HCT116 (cell line): ENCODE measurements at regions not wholly inside any gene's neighbourhood (a gene's known extent, or its start where the extent isn't known, plus 50 kb on each side); places are given as distances from the start of the nearest gene placed in this dataset.

Experiments used
- ATAC-seq: fragments of 200-7000 bp; cut with Tn5 transposase; 2 replicates; pipeline ENCODE4 v1.9.1; 2020; ENCODE audit warnings: mild to moderate bottlenecking, moderate library complexity
- BruUV-seq: library from RNA; stranded (reverse); fragments of 400-500 nt; replicated peaks from 2 replicates; lab custom pipeline; 2021; lab: Mats Ljungman, UMichigan
- CTCF ChIA-PET: fragments of 300-600 bp; sonication (Branson Sonifier 250); formaldehyde crosslinking; loops from one replicate; lab custom pipeline; 2021; ENCODE audit warnings: antibody characterized with exemption; lab: Charles Lee
- POLR2A ChIA-PET: fragments of 300-600, 350-600 bp; sonication (Branson Sonifier 250); formaldehyde crosslinking; loops from one replicate; lab custom pipeline; 2021; ENCODE audit warnings: antibody characterized with exemption; lab: Charles Lee
- RAD21 ChIA-PET, 2 experiments: fragments of 300-600 bp; sonication (Branson Sonifier 250); formaldehyde crosslinking; loops; one replicate each; lab custom pipeline; 2023; ENCODE audit warnings: low total read pairs in 2 of 2; ENCODE audit not compliant: uncharacterized antibody in 2 of 2, unreplicated experiment in 2 of 2, low non-redundant PET in 1 of 2; lab: Charles Lee
- DNase-seq: peaks from one replicate; pipeline ENCODE4 v3.0.0-alpha.2; 2010; ENCODE audit warnings: low read depth, low spot score
- H2AFZ ChIP-seq: fragments of 200-600 bp; shearing (Covaris generic), sonication (generic); 2 replicates; pipeline ENCODE4 v1.6.1; 2017; ENCODE audit warnings: low read depth, mixed run types, mixed read lengths, antibody characterized with exemption, low read length; ENCODE audit not compliant: poor library complexity, severe bottlenecking
- H3K27ac ChIP-seq: 2 replicates; pipeline ENCODE4 v1.5.1; 2012; ENCODE audit warnings: low read depth, low read length
- H3K27me3 ChIP-seq: fragments of 200-600 bp; sonication (generic); 2 replicates; pipeline ENCODE4 v1.6.1; 2016; ENCODE audit warnings: mixed run types, low read length, mixed read lengths; ENCODE audit not compliant: insufficient read depth
- H3K36me3 ChIP-seq, 2 experiments: fragments of 200-500 bp in 1 of 2; fragments of 200-600 bp in 1 of 2; sonication (Bioruptor generic) in 1 of 2; sonication (generic) in 1 of 2; 2 replicates each; pipeline versions ENCODE4 v1.5.1 to v1.6.1; 2014 to 2016; ENCODE audit warnings: low read length in 2 of 2, inconsistent platforms in 1 of 2, mixed read lengths in 1 of 2, mixed run types in 1 of 2; ENCODE audit not compliant: insufficient read depth in 2 of 2, control insufficient read depth in 1 of 2
- H3K4me1 ChIP-seq, 2 experiments: fragments of 200-600 bp in 1 of 2; sonication (generic) in 1 of 2; 2 replicates each; pipeline versions ENCODE4 v1.5.1 to v1.6.1; 2012 to 2017; ENCODE audit warnings: low read length in 2 of 2, inconsistent platforms in 1 of 2, mild to moderate bottlenecking in 1 of 2, mixed read lengths in 1 of 2, mixed run types in 1 of 2, moderate library complexity in 1 of 2; ENCODE audit not compliant: insufficient read depth in 2 of 2, control insufficient read depth in 1 of 2
- H3K4me2 ChIP-seq: fragments of 200-600 bp; sonication (generic); 2 replicates; pipeline ENCODE4 v1.6.1; 2017; ENCODE audit warnings: mixed run types, low read length, mixed read lengths
- H3K4me3 ChIP-seq, 2 experiments: fragments of 200-600 bp in 1 of 2; sonication (generic) in 1 of 2; replicated peaks in 1 of 2; 2 replicates each; pipeline ENCODE4 v1.5.1; 2011 to 2016; ENCODE audit warnings: low read length in 2 of 2, control low read depth in 1 of 2, low read depth in 1 of 2, mild to moderate bottlenecking in 1 of 2, mixed read lengths in 1 of 2, mixed run types in 1 of 2
- H3K79me2 ChIP-seq: fragments of 200-600 bp; sonication (generic); 2 replicates; pipeline ENCODE4 v1.6.1; 2017; ENCODE audit warnings: mild to moderate bottlenecking, mixed run types, low read length, moderate library complexity, mixed read lengths; ENCODE audit not compliant: insufficient read depth
- H3K9ac ChIP-seq: fragments of 200-600 bp; sonication (generic); 2 replicates; pipeline ENCODE4 v1.6.1; 2016; ENCODE audit warnings: low read length, mixed read lengths
- H3K9me2 ChIP-seq: fragments of 200-600 bp; sonication (generic), shearing (Covaris generic); 2 replicates; pipeline ENCODE4 v1.6.1; 2017; ENCODE audit warnings: mixed run types, mild to moderate bottlenecking, moderate library complexity; ENCODE audit not compliant: insufficient read depth
- H3K9me3 ChIP-seq, 2 experiments: fragments of 200-500 bp in 1 of 2; fragments of 200-600 bp in 1 of 2; sonication (Bioruptor generic) in 1 of 2; sonication (generic) in 1 of 2; 2 replicates each; pipeline ENCODE4 v1.6.1; 2014 to 2017; ENCODE audit warnings: low read length in 2 of 2, mixed read lengths in 2 of 2, inconsistent platforms in 1 of 2, low read depth in 1 of 2, mild to moderate bottlenecking in 1 of 2, mixed run types in 1 of 2, moderate library complexity in 1 of 2; ENCODE audit not compliant: control insufficient read depth in 1 of 2, insufficient read depth in 1 of 2
- H4K20me1 ChIP-seq: fragments of 200-600 bp; sonication (generic), shearing (Covaris generic); 2 replicates; pipeline ENCODE4 v1.6.1; 2017; ENCODE audit warnings: mixed run types, mild to moderate bottlenecking, moderate library complexity; ENCODE audit not compliant: insufficient read depth
- CBX3 ChIP-seq: IDR thresholded peaks from 2 replicates; pipeline ENCODE4 v1.6.1; 2012; ENCODE audit warnings: low read depth
- EGR1 ChIP-seq: IDR thresholded peaks from 2 replicates; pipeline ENCODE4 v1.6.1; 2012; ENCODE audit warnings: low read depth
- EZH2 ChIP-seq: fragments of 200-600 bp; sonication (generic); IDR thresholded peaks from 2 replicates; pipeline ENCODE4 v1.6.1; 2017; ENCODE audit warnings: antibody characterized with exemption, mixed run types
- FOSL1 ChIP-seq: IDR thresholded peaks from 2 replicates; pipeline ENCODE4 v1.6.1; 2012; ENCODE audit warnings: low read depth
- POLR2AphosphoS5 ChIP-seq: IDR thresholded peaks from 2 replicates; pipeline ENCODE4 v1.6.1; 2011; ENCODE audit warnings: mild to moderate bottlenecking, low read depth, low read length, moderate library complexity
- SP1 ChIP-seq: IDR thresholded peaks from 2 replicates; pipeline ENCODE4 v1.6.1; 2012; ENCODE audit warnings: low read depth
- SRF ChIP-seq: IDR thresholded peaks from 2 replicates; pipeline ENCODE4 v1.6.1; 2012; ENCODE audit warnings: low read depth
- TCF7L2 ChIP-seq: IDR thresholded peaks from 2 replicates; pipeline ENCODE4 v1.7.0; 2011; ENCODE audit warnings: borderline replicate concordance, inconsistent platforms; ENCODE audit not compliant: insufficient read depth, insufficient read length; ENCODE audit errors: extremely low read depth
- YY1 ChIP-seq: IDR thresholded peaks from 2 replicates; pipeline ENCODE4 v1.6.1; 2011; ENCODE audit warnings: low read length, low read depth, moderate library complexity, mild to moderate bottlenecking; ENCODE audit not compliant: insufficient replicate concordance; ENCODE audit errors: extremely low read depth
- ZNF274 ChIP-seq: fragments of 200-500 bp; sonication (Bioruptor generic); IDR thresholded peaks from 2 replicates; pipeline ENCODE4 v1.6.1; 2014; ENCODE audit warnings: mild to moderate bottlenecking, low read depth, low read length, inconsistent platforms
- intact Hi-C: fragments of 100-400 bp; cut with micrococcal nuclease; formaldehyde crosslinking; loops from 2 replicates; pipeline ENCODE4 v1.10.0; 2022
- TF ChIP-seq, protein P1 (sequence below): IDR thresholded peaks from 2 replicates; pipeline ENCODE4 v1.6.1; 2012; ENCODE audit warnings: low read depth
- TF ChIP-seq, protein P2 (sequence below): IDR thresholded peaks from 2 replicates; pipeline ENCODE4 v1.6.1; 2011; ENCODE audit warnings: mild to moderate bottlenecking, low read length, moderate library complexity; ENCODE audit not compliant: insufficient replicate concordance; ENCODE audit errors: extremely low read depth
- TF ChIP-seq, protein P3 (sequence below): IDR thresholded peaks from 2 replicates; pipeline ENCODE4 v1.6.1; 2012

- no peak overlapping the region for H2AFZ ChIP-seq
- H3K36me3 ChIP-seq = no peaks in the 10 kb centered on the region
- H3K9ac ChIP-seq = no peak overlapping the region
- no peak overlapping the region for H3K4me2 ChIP-seq
- ChIA-PET CTCF (no interaction called here), RAD21 (no interaction called here), POLR2A (no interaction called here)
- H3K4me3 ChIP-seq = no peak overlapping the region
- BruUV-seq = no TSS peak
- intact Hi-C loops = no loop called here
- H4K20me1 ChIP-seq = no peaks in the 10 kb centered on the region
- H3K79me2 ChIP-seq = no peaks in the 10 kb centered on the region
- no peak overlapping the region for H3K27ac ChIP-seq
- H3K9me3 ChIP-seq = no peaks in the 10 kb centered on the region
- no peak for ATAC-seq
- no peaks in the 10 kb centered on the region for H3K9me2 ChIP-seq
- DNase-seq = no peak
- TF ChIP-seq EZH2 (no peak), POLR2AphosphoS5 (no peak), YY1 (no peak), EGR1 (no peak), FOSL1 (no peak), SRF (no peak), ZNF274 (no peak), CBX3 (no peak), TCF7L2 (no peak), SP1 (no peak)
- TF ChIP-seq, protein P1, sequence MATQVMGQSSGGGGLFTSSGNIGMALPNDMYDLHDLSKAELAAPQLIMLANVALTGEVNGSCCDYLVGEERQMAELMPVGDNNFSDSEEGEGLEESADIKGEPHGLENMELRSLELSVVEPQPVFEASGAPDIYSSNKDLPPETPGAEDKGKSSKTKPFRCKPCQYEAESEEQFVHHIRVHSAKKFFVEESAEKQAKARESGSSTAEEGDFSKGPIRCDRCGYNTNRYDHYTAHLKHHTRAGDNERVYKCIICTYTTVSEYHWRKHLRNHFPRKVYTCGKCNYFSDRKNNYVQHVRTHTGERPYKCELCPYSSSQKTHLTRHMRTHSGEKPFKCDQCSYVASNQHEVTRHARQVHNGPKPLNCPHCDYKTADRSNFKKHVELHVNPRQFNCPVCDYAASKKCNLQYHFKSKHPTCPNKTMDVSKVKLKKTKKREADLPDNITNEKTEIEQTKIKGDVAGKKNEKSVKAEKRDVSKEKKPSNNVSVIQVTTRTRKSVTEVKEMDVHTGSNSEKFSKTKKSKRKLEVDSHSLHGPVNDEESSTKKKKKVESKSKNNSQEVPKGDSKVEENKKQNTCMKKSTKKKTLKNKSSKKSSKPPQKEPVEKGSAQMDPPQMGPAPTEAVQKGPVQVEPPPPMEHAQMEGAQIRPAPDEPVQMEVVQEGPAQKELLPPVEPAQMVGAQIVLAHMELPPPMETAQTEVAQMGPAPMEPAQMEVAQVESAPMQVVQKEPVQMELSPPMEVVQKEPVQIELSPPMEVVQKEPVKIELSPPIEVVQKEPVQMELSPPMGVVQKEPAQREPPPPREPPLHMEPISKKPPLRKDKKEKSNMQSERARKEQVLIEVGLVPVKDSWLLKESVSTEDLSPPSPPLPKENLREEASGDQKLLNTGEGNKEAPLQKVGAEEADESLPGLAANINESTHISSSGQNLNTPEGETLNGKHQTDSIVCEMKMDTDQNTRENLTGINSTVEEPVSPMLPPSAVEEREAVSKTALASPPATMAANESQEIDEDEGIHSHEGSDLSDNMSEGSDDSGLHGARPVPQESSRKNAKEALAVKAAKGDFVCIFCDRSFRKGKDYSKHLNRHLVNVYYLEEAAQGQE = no peak
- TF ChIP-seq, protein P2, sequence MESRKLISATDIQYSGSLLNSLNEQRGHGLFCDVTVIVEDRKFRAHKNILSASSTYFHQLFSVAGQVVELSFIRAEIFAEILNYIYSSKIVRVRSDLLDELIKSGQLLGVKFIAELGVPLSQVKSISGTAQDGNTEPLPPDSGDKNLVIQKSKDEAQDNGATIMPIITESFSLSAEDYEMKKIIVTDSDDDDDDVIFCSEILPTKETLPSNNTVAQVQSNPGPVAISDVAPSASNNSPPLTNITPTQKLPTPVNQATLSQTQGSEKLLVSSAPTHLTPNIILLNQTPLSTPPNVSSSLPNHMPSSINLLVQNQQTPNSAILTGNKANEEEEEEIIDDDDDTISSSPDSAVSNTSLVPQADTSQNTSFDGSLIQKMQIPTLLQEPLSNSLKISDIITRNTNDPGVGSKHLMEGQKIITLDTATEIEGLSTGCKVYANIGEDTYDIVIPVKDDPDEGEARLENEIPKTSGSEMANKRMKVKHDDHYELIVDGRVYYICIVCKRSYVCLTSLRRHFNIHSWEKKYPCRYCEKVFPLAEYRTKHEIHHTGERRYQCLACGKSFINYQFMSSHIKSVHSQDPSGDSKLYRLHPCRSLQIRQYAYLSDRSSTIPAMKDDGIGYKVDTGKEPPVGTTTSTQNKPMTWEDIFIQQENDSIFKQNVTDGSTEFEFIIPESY = no peak
- TF ChIP-seq, protein P3, sequence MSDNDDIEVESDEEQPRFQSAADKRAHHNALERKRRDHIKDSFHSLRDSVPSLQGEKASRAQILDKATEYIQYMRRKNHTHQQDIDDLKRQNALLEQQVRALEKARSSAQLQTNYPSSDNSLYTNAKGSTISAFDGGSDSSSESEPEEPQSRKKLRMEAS = no peak
- no peaks in the 10 kb centered on the region for H3K27me3 ChIP-seq
- H3K4me1 ChIP-seq = no peaks in the 10 kb centered on the region
Measured at GRCh38 chr2:139424101-139424500, 643.9 kb upstream of the NXPH2 start.
